ENCODE measurements at regions not wholly inside any gene's neighbourhood (a gene's known extent, or its start where the extent isn't known, plus 50 kb on each side); places are given as distances from the start of the nearest gene placed in this dataset.

GRCh38 chr18:60982928-60983327 is 350.3 kb upstream of the CDH20 start:
- no peak for TF ChIP-seq CTCF (IDR thresholded peaks at IDR 0.05; ENCODE audit: extremely low read depth, missing control alignments)
- DNase-seq (ENCODE audit: low spot score), result no peak

- TF ChIP-seq CTCF (IDR thresholded peaks at IDR 0.05; ENCODE audit: extremely low read depth, missing control alignments), result no peak
Measured at GRCh38 chr18:60984510-60984909, 348.7 kb upstream of the CDH20 start.

GRCh38 chr18:60987963-60988362 is 345.3 kb upstream of the CDH20 start:
- TF ChIP-seq CTCF (IDR thresholded peaks at IDR 0.05; ENCODE audit: extremely low read depth, missing control alignments), result no peak
- no peak for DNase-seq (ENCODE audit: low spot score)

More at GRCh38 chr18:60984510-60984909, 348.7 kb upstream of the CDH20 start:
- no peak for DNase-seq (ENCODE audit: low spot score)

DNA sequence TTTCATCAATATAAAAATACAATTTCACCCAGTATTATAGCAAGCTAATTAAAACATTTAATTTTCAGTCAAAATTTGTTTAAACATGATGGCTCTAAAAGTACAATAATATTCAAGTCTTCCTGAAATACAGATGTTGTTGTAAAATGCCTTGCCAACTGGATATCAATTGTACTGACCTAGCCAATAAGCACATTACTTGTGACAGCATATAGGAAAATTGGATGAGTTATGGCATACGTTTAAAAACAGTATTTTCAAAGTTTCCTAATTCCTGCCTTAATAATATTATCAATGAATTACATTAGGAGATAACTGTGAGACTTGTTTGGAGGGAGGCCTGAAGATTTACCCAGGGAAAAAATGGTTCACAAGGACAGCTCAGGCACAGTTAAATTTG is 336.9 kb upstream of the CDH20 start:
- no peak for TF ChIP-seq CTCF (IDR thresholded peaks at IDR 0.05; ENCODE audit: extremely low read depth, missing control alignments)
- no peak for DNase-seq (ENCODE audit: low spot score)

GRCh38 chr18:60996822-60997221 is 336.4 kb upstream of the CDH20 start:
- TF ChIP-seq CTCF (IDR thresholded peaks at IDR 0.05; ENCODE audit: extremely low read depth, missing control alignments), result no peak
- DNase-seq (ENCODE audit: low spot score), result no peak

- no peak for TF ChIP-seq CTCF (IDR thresholded peaks at IDR 0.05; ENCODE audit: extremely low read depth, missing control alignments)
- DNase-seq (ENCODE audit: low spot score), result no peak
Measured at GRCh38 chr18:61001138-61001537, 332.1 kb upstream of the CDH20 start.

GRCh38 chr18:61006687-61007224 is 326.5 kb upstream of the CDH20 start:
- DNase-seq (ENCODE audit: low spot score), result no peak
- TF ChIP-seq CTCF (IDR thresholded peaks at IDR 0.05; ENCODE audit: extremely low read depth, missing control alignments), result no peak

Measured in GM20000 (cell line).